HG03045 (cell line): ENCODE measurements at regions not wholly inside any gene's neighbourhood (a gene's known extent, or its start where the extent isn't known, plus 50 kb on each side); places are given as distances from the start of the nearest gene placed in this dataset.
"Not testable (repeated sequence)": the region's sequence is repeated elsewhere in the genome, so short reads cannot be mapped to it uniquely, and the experiment has no call there.

ENCODE experiments used
- ATAC-seq: cut with Tn5 transposase; IDR thresholded peaks from one replicate; pipeline ENCODE4 v1.9.1; 2021; ENCODE audit warnings: mild to moderate bottlenecking, moderate library complexity; ENCODE audit not compliant: unreplicated experiment

GRCh38 chr2:5190023-5190422, 502.2 kb upstream of the SOX11 start:
- ATAC-seq = no peak

- ATAC-seq = no peak
These were observed 496.5 kb upstream of the SOX11 start for GRCh38 chr2:5195636-5196035.

- ATAC-seq = no peak
These were observed 488.9 kb upstream of the SOX11 start for GRCh38 chr2:5203134-5203755.

GRCh38 chr2:5206742-5207141, 485.4 kb upstream of the SOX11 start:
- ATAC-seq = not testable (repeated sequence)

- ATAC-seq = no peak
These were observed 476.1 kb upstream of the SOX11 start for GRCh38 chr2:5215989-5216607.

- ATAC-seq = no peak
These were observed 465.0 kb upstream of the SOX11 start for GRCh38 chr2:5227062-5227699.

GRCh38 chr2:5229574-5229973, 462.6 kb upstream of the SOX11 start:
- no peak for ATAC-seq

- ATAC-seq = no peak
These were observed 461.7 kb upstream of the SOX11 start for GRCh38 chr2:5230444-5230843.

GRCh38 chr2:5230855-5231254, 461.3 kb upstream of the SOX11 start:
- ATAC-seq = no peak

- ATAC-seq = no peak
These were observed 460.9 kb upstream of the SOX11 start for GRCh38 chr2:5231287-5231686.

GRCh38 chr2:5234563-5234962, 457.6 kb upstream of the SOX11 start:
- ATAC-seq = no peak

GRCh38 chr2:5235701-5236100, 456.5 kb upstream of the SOX11 start:
- no peak for ATAC-seq

- no peak for ATAC-seq
These were observed 455.9 kb upstream of the SOX11 start for GRCh38 chr2:5236249-5236648.

GRCh38 chr2:5242751-5243150, 449.4 kb upstream of the SOX11 start:
- no peak for ATAC-seq

- ATAC-seq = no peak
These were observed 441.7 kb upstream of the SOX11 start for GRCh38 chr2:5250482-5250881.

GRCh38 chr2:5253263-5253662, 438.9 kb upstream of the SOX11 start:
- no peak for ATAC-seq

GRCh38 chr2:5254791-5255332, 437.3 kb upstream of the SOX11 start:
- no peak for ATAC-seq

- ATAC-seq = no peak
These were observed 428.9 kb upstream of the SOX11 start for GRCh38 chr2:5263291-5263690.

GRCh38 chr2:5264361-5264760, 427.8 kb upstream of the SOX11 start:
- ATAC-seq = no peak

GRCh38 chr2:5285061-5285460, 407.1 kb upstream of the SOX11 start:
- ATAC-seq = no peak

GRCh38 chr2:5285872-5286769, 406.1 kb upstream of the SOX11 start:
- no peak for ATAC-seq
